Right lobe of liver (tissue), 4 donors: ENCODE measurements at regions not wholly inside any gene's neighbourhood (a gene's known extent, or its start where the extent isn't known, plus 50 kb on each side); places are given as distances from the start of the nearest gene placed in this dataset.

Source experiments
- POLR2A ChIP-seq: fragments of 450-650 bp; IDR thresholded peaks from one replicate; pipeline ENCODE4 v1.6.1; 2017; ENCODE audit warnings: antibody characterized with exemption, mild to moderate bottlenecking
- TF ChIP-seq, protein P1 (sequence below), 4 donors: fragments of 200-600 bp in 3 of 4; fragments of 450-650 bp in 1 of 4; IDR thresholded peaks; one replicate each; pipeline versions ENCODE4 v1.5.1 to v1.8.0; 2016 to 2022; ENCODE audit warnings: antibody characterized with exemption in 4 of 4, mild to moderate bottlenecking in 2 of 4
- donor health status: DM: no; HTN: no; CAD: no.
- donor health status: DM: no; HTN: no; CAD: no.
- donor health status: DM: no; HTN: yes; CAD: no.

DNA sequence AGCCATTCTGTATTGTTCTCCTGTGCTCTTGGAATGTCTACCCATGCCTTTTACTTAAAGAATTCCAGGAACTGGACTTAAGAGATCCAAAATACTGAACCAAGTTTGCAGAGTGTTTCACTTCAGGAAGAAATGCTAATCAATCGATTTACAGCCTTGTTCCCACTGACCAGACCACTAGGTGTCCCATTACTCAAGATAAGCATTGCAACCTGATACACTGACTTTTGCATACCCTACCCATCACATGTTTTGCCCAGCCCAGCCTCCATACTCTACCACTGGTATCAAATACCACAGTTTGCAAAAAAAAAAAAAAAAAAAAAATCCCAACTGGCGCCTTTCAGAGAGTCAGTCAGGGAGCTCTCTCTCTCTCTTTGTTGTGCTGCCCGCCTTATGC lies 550.8 kb downstream of the CDH9 start:
- TF ChIP-seq, protein P1, sequence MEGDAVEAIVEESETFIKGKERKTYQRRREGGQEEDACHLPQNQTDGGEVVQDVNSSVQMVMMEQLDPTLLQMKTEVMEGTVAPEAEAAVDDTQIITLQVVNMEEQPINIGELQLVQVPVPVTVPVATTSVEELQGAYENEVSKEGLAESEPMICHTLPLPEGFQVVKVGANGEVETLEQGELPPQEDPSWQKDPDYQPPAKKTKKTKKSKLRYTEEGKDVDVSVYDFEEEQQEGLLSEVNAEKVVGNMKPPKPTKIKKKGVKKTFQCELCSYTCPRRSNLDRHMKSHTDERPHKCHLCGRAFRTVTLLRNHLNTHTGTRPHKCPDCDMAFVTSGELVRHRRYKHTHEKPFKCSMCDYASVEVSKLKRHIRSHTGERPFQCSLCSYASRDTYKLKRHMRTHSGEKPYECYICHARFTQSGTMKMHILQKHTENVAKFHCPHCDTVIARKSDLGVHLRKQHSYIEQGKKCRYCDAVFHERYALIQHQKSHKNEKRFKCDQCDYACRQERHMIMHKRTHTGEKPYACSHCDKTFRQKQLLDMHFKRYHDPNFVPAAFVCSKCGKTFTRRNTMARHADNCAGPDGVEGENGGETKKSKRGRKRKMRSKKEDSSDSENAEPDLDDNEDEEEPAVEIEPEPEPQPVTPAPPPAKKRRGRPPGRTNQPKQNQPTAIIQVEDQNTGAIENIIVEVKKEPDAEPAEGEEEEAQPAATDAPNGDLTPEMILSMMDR (IDR thresholded peaks at IDR 0.05), result no peak
- no peak for TF ChIP-seq POLR2A
